ENCODE measurements at regions not wholly inside any gene's neighbourhood (a gene's known extent, or its start where the extent isn't known, plus 50 kb on each side); places are given as distances from the start of the nearest gene placed in this dataset.

DNA sequence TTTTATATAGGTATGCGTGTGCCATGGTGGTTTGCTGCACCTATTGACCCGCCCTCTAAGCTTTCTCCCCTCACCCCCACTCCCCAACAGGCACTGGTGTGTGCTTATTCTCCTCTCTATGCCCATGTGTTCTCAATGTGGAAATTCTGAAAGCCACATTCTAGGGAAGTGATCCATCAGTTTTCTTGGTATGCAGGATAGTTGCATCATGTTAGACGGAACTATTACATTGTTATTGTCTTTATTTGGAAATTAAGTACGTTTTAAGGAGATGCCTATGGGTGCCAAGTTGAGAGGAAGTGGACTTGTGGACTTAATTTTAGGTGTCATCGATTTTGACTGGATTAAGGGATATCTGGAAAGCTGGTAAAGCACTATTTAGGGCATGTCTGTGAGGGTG is 204.6 kb downstream of the RBM46 start:
- TF ChIP-seq, protein P1, sequence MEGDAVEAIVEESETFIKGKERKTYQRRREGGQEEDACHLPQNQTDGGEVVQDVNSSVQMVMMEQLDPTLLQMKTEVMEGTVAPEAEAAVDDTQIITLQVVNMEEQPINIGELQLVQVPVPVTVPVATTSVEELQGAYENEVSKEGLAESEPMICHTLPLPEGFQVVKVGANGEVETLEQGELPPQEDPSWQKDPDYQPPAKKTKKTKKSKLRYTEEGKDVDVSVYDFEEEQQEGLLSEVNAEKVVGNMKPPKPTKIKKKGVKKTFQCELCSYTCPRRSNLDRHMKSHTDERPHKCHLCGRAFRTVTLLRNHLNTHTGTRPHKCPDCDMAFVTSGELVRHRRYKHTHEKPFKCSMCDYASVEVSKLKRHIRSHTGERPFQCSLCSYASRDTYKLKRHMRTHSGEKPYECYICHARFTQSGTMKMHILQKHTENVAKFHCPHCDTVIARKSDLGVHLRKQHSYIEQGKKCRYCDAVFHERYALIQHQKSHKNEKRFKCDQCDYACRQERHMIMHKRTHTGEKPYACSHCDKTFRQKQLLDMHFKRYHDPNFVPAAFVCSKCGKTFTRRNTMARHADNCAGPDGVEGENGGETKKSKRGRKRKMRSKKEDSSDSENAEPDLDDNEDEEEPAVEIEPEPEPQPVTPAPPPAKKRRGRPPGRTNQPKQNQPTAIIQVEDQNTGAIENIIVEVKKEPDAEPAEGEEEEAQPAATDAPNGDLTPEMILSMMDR (IDR thresholded peaks at IDR 0.05; ENCODE audit: insufficient read depth, low read length) = no peak
- TF ChIP-seq POLR2AphosphoS5 (IDR thresholded peaks at IDR 0.05; ENCODE audit: low read depth) (no peak), GABPA (IDR thresholded peaks at IDR 0.05; ENCODE audit: low read depth) (no peak), SPI1 (IDR thresholded peaks at IDR 0.05; ENCODE audit: borderline replicate concordance, low read depth) (no peak)
- TF ChIP-seq, protein P2, sequence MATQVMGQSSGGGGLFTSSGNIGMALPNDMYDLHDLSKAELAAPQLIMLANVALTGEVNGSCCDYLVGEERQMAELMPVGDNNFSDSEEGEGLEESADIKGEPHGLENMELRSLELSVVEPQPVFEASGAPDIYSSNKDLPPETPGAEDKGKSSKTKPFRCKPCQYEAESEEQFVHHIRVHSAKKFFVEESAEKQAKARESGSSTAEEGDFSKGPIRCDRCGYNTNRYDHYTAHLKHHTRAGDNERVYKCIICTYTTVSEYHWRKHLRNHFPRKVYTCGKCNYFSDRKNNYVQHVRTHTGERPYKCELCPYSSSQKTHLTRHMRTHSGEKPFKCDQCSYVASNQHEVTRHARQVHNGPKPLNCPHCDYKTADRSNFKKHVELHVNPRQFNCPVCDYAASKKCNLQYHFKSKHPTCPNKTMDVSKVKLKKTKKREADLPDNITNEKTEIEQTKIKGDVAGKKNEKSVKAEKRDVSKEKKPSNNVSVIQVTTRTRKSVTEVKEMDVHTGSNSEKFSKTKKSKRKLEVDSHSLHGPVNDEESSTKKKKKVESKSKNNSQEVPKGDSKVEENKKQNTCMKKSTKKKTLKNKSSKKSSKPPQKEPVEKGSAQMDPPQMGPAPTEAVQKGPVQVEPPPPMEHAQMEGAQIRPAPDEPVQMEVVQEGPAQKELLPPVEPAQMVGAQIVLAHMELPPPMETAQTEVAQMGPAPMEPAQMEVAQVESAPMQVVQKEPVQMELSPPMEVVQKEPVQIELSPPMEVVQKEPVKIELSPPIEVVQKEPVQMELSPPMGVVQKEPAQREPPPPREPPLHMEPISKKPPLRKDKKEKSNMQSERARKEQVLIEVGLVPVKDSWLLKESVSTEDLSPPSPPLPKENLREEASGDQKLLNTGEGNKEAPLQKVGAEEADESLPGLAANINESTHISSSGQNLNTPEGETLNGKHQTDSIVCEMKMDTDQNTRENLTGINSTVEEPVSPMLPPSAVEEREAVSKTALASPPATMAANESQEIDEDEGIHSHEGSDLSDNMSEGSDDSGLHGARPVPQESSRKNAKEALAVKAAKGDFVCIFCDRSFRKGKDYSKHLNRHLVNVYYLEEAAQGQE (IDR thresholded peaks at IDR 0.05; ENCODE audit: insufficient replicate concordance, low read depth) = no peak
